K562 (cell line): ENCODE measurements at regions not wholly inside any gene's neighbourhood (a gene's known extent, or its start where the extent isn't known, plus 50 kb on each side); places are given as distances from the start of the nearest gene placed in this dataset.

Source experiments
- ATAC-seq: fragments of 200-7000 bp; cut with Tn5 transposase; 3 replicates; pipeline ENCODE4 v1.9.1; 2020; ENCODE audit warnings: moderate library complexity
- BruUV-seq: library from RNA; stranded (reverse); fragments of 400-500 nt; replicated peaks from 2 replicates; lab custom pipeline; 2021; lab: Mats Ljungman, UMichigan
- CTCF ChIA-PET: fragments of 300-600 bp; formaldehyde crosslinking; extraction: SDS; loops from one replicate; lab custom pipeline; 2021; ENCODE audit warnings: low intra/inter-chr PET ratio; lab: Yijun Ruan, JAX
- POLR2A ChIA-PET: fragments of 300-600, 350-650 bp; sonication (Branson Sonifier 250); formaldehyde crosslinking; extraction: SDS; loops from one replicate; lab custom pipeline; 2021; ENCODE audit warnings: antibody characterized with exemption, inconsistent platforms; lab: Yijun Ruan, JAX
- DNase-seq, 4 experiments: peaks; one replicate each; pipeline versions ENCODE4 v3.0.0 to v3.0.0-alpha.2; 2011 to 2018; ENCODE audit warnings: low spot score in 3 of 4, mixed read lengths in 3 of 4; ENCODE audit errors: extremely low read depth in 1 of 4
- FAIRE-seq: peaks from 2 replicates; lab custom pipeline; 2011; peaks lifted over from hg19 to GRCh38; lab: Jason Lieb, UNC
- H2AFZ ChIP-seq: 2 replicates; pipeline ENCODE4 v1.6.0; 2011; ENCODE audit warnings: low read depth, low read length, control low read depth, inconsistent platforms
- H3K27ac ChIP-seq: fragments of 200-600 bp; 3 replicates; pipeline ENCODE4 v1.8.0; 2011; ENCODE audit warnings: low read depth, mild to moderate bottlenecking, control low read depth, inconsistent platforms, low read length, moderate library complexity, mixed read lengths; ENCODE audit errors: extremely low read depth
- H3K27me3 ChIP-seq, 2 experiments: fragments of 300-600 bp in 1 of 2; 2 replicates in 1 of 2; 3 replicates in 1 of 2; pipeline versions ENCODE4 v1.6.0 to v1.8.0; 2011; ENCODE audit warnings: inconsistent platforms in 2 of 2, low read length in 2 of 2, mild to moderate bottlenecking in 1 of 2, mixed read lengths in 1 of 2, moderate library complexity in 1 of 2; ENCODE audit not compliant: control insufficient read depth in 2 of 2, insufficient read depth in 2 of 2
- H3K36me3 ChIP-seq: fragments of 300-600 bp; 3 replicates; pipeline ENCODE4 v1.8.0; 2011; ENCODE audit warnings: mild to moderate bottlenecking, low read length, inconsistent platforms; ENCODE audit not compliant: control insufficient read depth, insufficient read depth
- H3K4me1 ChIP-seq, 2 experiments: fragments of 200-600 bp in 1 of 2; replicated peaks in 1 of 2; 2 replicates in 1 of 2; 3 replicates in 1 of 2; pipeline versions ENCODE4 v1.5.1 to v1.8.0; 2011; ENCODE audit warnings: inconsistent platforms in 2 of 2, low read length in 2 of 2, mild to moderate bottlenecking in 1 of 2, mixed read lengths in 1 of 2, moderate library complexity in 1 of 2; ENCODE audit not compliant: control insufficient read depth in 2 of 2, insufficient read depth in 2 of 2
- H3K4me2 ChIP-seq: 2 replicates; pipeline ENCODE4 v1.6.1; 2011; ENCODE audit warnings: low read length, control low read depth, inconsistent platforms, mixed read lengths; ENCODE audit not compliant: insufficient read depth
- H3K4me3 ChIP-seq: fragments of 200-600 bp; sonication (generic), shearing (Covaris generic); 2 replicates; pipeline ENCODE4 v1.5.1; 2016; ENCODE audit warnings: control low read depth, inconsistent platforms
- H3K79me2 ChIP-seq: fragments of 200-600 bp; 3 replicates; pipeline ENCODE4 v1.8.0; 2011; ENCODE audit warnings: low read length, inconsistent platforms; ENCODE audit not compliant: control insufficient read depth, insufficient read depth
- H3K9ac ChIP-seq, 2 experiments: 2 replicates each; pipeline versions ENCODE4 v1.6.0 to v1.6.1; 2011; ENCODE audit warnings: low read depth in 2 of 2, low read length in 2 of 2, control low read depth in 1 of 2, inconsistent platforms in 1 of 2, mild to moderate bottlenecking in 1 of 2, mixed read lengths in 1 of 2; ENCODE audit not compliant: insufficient read depth in 1 of 2
- H3K9me1 ChIP-seq: one replicate; pipeline ENCODE4 v1.6.0; 2011; ENCODE audit warnings: inconsistent platforms, mild to moderate bottlenecking, low read length, moderate library complexity; ENCODE audit not compliant: control insufficient read depth, insufficient read depth
- H3K9me3 ChIP-seq: replicated peaks from 2 replicates; pipeline ENCODE4 v1.5.1; 2011; ENCODE audit warnings: low read depth, low read length, inconsistent platforms; ENCODE audit not compliant: control insufficient read depth, insufficient read depth
- H4K20me1 ChIP-seq: replicated peaks from 2 replicates; pipeline ENCODE4 v1.6.1; 2011; ENCODE audit warnings: low read length, inconsistent platforms, mixed read lengths; ENCODE audit not compliant: control insufficient read depth, insufficient read depth
- BRD9 ChIP-seq: fragments of 450-650 bp; IDR thresholded peaks from 2 replicates; pipeline ENCODE4 v1.6.1; 2018; ENCODE audit warnings: low read depth; ENCODE audit not compliant: partially characterized antibody
- CREM ChIP-seq: IDR thresholded peaks from 2 replicates; pipeline ENCODE4 v1.6.1; 2014; ENCODE audit warnings: antibody characterized with exemption, low read depth
- ELF2 ChIP-seq: fragments of 250-450 bp; sonication (Bioruptor Pico); IDR thresholded peaks from 2 replicates; pipeline ENCODE4 v1.5.0; 2021; ENCODE audit warnings: mild to moderate bottlenecking
- FOXA3 ChIP-seq, 2 experiments: fragments of 450-650 bp in 1 of 2; sonication (generic) in 1 of 2; formaldehyde crosslinking; IDR thresholded peaks in 1 of 2; conservative IDR thresholded peaks in 1 of 2; 2 replicates each; pipeline versions ENCODE4 v1.4.0 to v1.8.0; 2020 to 2022; ENCODE audit warnings: mild to moderate bottlenecking in 2 of 2, missing genetic modification reagents in 1 of 2
- HMG20B ChIP-seq: fragments of 250-450 bp; sonication (Bioruptor Pico); IDR thresholded peaks from 2 replicates; pipeline ENCODE4 v1.5.0; 2021; ENCODE audit warnings: mild to moderate bottlenecking
- MAFF ChIP-seq: IDR thresholded peaks from 2 replicates; pipeline ENCODE4 v1.6.1; 2012; ENCODE audit warnings: low read length, improper control_type of control experiment
- MAFK ChIP-seq: IDR thresholded peaks from 2 replicates; pipeline ENCODE4 v1.6.1; 2011; ENCODE audit warnings: low read length, improper control_type of control experiment
- MEIS2 ChIP-seq: fragments of 450-650 bp; IDR thresholded peaks from 2 replicates; pipeline ENCODE4 v1.6.1; 2014; ENCODE audit warnings: mild to moderate bottlenecking; ENCODE audit not compliant: partially characterized antibody
- PURB ChIP-seq: sonication (generic); formaldehyde crosslinking; IDR thresholded peaks from 2 replicates; pipeline ENCODE4 v1.9.0; 2021; ENCODE audit warnings: low read depth, mild to moderate bottlenecking, missing genetic modification reagents
- STAG1 ChIP-seq: sonication (generic); formaldehyde crosslinking; IDR thresholded peaks from 2 replicates; pipeline ENCODE4 v1.5.0; 2020; ENCODE audit warnings: missing genetic modification reagents, borderline replicate concordance
- TAL1 ChIP-seq: fragments of 450-650 bp; IDR thresholded peaks from 2 replicates; pipeline ENCODE4 v1.6.1; 2016; ENCODE audit warnings: mild to moderate bottlenecking
- ZNF384 ChIP-seq: IDR thresholded peaks from 2 replicates; pipeline ENCODE4 v1.6.1; 2012; ENCODE audit warnings: low read depth, low read length, improper control_type of control experiment
- ZNF589 ChIP-seq: fragments of 200-800 bp; sonication (Bioruptor generic); IDR thresholded peaks from 2 replicates; pipeline ENCODE4 v1.6.1; 2016; ENCODE audit warnings: low read depth, missing genetic modification characterization, missing compliant biosample characterization
- ZNF830 ChIP-seq: fragments of 250-450 bp; sonication (Bioruptor Pico); IDR thresholded peaks from 2 replicates; pipeline ENCODE4 v1.5.0; 2021; ENCODE audit warnings: mild to moderate bottlenecking
- ZSCAN29 ChIP-seq: fragments of 450-650 bp; IDR thresholded peaks from 2 replicates; pipeline ENCODE4 v1.6.1; 2017
- ZSCAN32 ChIP-seq: fragments of 450-650 bp; formaldehyde crosslinking; IDR thresholded peaks from 2 replicates; pipeline ENCODE4 v1.4.0; 2020; ENCODE audit warnings: mild to moderate bottlenecking, moderate library complexity
- WGBS: fragments of 100-300 bp; shearing (Covaris generic); methylation state at CpG from one replicate; pipeline ENCODE4 v1.1.6; 2016; ENCODE audit warnings: low coverage, mixed read lengths; ENCODE audit not compliant: insufficient coverage; ENCODE audit errors: missing lambda C conversion rate; 5-methylcytosine and 5-hydroxymethylcytosine counted together
- in situ Hi-C: fragments of 300-500 bp; cut with MboI; formaldehyde crosslinking; loops from 4 replicates; pipeline ENCODE4 v1.15.0; 2018; ENCODE audit warnings: inconsistent platforms, mixed read lengths
- intact Hi-C: fragments of 100-400 bp; cut with micrococcal nuclease; formaldehyde crosslinking; loops from 2 replicates; pipeline ENCODE4 v1.14.2; 2022
- TF ChIP-seq, protein P1 (sequence below): fragments of 450-650 bp; conservative IDR thresholded peaks from 2 replicates; pipeline ENCODE4 v1.6.1; 2016; ENCODE audit warnings: missing genetic modification characterization, low read depth, mild to moderate bottlenecking, missing compliant biosample characterization, moderate library complexity
- TF ChIP-seq, protein P2 (sequence below): fragments of 450-650 bp; formaldehyde crosslinking; IDR thresholded peaks from 2 replicates; pipeline ENCODE4 v1.4.0; 2020; ENCODE audit warnings: mild to moderate bottlenecking, mixed read lengths
- TF ChIP-seq, protein P3 (sequence below): sonication (generic); formaldehyde crosslinking; IDR thresholded peaks from 2 replicates; pipeline ENCODE4 v1.5.0; 2020; ENCODE audit warnings: missing genetic modification reagents
- TF ChIP-seq, protein P4 (sequence below): fragments of 250-450 bp; sonication (Bioruptor Pico); IDR thresholded peaks from 2 replicates; pipeline ENCODE4 v1.9.0; 2021; ENCODE audit warnings: mild to moderate bottlenecking

DNA sequence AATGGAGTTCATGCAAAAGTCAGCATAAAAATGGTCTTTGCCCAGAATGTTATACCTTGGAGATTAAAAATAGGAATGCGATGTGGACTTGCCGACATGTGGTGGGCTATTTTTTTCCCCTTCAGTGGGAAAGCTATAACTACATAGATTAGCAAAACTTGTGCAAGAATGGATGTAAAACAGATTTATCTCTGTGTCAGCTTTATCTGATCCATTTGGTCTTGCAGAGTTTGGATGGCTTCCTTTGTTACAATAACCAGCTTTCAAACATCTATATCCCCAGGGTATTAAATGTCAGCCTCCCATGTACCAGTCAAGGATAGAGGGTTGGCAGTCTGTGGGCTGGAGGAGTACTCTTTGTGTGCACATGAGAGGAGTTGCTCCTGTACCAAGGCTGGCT, 284.9 kb downstream of the TMEM38B start (continued):
- TF ChIP-seq, protein P1, sequence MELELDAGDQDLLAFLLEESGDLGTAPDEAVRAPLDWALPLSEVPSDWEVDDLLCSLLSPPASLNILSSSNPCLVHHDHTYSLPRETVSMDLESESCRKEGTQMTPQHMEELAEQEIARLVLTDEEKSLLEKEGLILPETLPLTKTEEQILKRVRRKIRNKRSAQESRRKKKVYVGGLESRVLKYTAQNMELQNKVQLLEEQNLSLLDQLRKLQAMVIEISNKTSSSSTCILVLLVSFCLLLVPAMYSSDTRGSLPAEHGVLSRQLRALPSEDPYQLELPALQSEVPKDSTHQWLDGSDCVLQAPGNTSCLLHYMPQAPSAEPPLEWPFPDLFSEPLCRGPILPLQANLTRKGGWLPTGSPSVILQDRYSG = no peak
- TF ChIP-seq MAFF = no peak
- TF ChIP-seq STAG1 (CRISPR knock-in tag) = no peak
- no peak for TF ChIP-seq TAL1
- TF ChIP-seq, protein P2, sequence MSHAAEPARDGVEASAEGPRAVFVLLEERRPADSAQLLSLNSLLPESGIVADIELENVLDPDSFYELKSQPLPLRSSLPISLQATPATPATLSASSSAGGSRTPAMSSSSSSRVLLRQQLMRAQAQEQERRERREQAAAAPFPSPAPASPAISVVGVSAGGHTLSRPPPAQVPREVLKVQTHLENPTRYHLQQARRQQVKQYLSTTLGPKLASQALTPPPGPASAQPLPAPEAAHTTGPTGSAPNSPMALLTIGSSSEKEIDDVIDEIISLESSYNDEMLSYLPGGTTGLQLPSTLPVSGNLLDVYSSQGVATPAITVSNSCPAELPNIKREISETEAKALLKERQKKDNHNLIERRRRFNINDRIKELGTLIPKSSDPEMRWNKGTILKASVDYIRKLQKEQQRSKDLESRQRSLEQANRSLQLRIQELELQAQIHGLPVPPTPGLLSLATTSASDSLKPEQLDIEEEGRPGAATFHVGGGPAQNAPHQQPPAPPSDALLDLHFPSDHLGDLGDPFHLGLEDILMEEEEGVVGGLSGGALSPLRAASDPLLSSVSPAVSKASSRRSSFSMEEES (CRISPR knock-in tag) = no peak

DNA sequence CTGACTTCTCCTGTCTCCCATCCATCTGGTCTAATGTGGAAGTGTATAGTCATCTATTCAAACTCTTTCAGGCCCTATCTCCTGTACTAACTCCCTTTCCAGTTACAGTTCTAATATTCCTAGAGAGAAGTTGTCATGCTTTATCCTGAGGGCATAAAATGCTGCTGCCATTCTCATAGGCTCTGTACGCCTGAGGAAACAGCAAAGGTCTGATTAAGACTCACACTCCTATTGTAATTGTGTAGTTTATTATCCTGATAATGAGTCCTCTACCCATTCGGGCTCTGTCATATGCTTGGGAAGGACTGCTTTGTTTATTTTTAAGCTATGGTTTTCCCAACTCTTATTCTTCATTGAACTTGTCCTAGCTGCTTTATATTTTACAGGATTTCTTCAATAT, 290.4 kb downstream of the TMEM38B start:
- Histone ChIP-seq H4K20me1 (no peaks in the 10 kb centered on the region), H3K4me3 (no peak overlapping the region), H3K27me3 (no peaks in the 10 kb centered on the region), H2AFZ (no peak overlapping the region), H3K79me2 (no peaks in the 10 kb centered on the region), H3K9me1 (no peaks in the 10 kb centered on the region), H3K4me1 (no peaks in the 10 kb centered on the region), H3K9ac (no peak overlapping the region), H3K4me2 (no peak overlapping the region), H3K9me3 (no peaks in the 10 kb centered on the region), H3K36me3 (no peaks in the 10 kb centered on the region), H3K27ac (no peak overlapping the region)
- no peak for ATAC-seq
- DNase-seq = no peak
- 0% methylated on average over 2 of the region's 2 CpGs for WGBS
- ChIA-PET CTCF (no interaction called here), POLR2A (interaction anchor here (0.6 kb wide), 1 partner anchor 393 kb away, joined by 3 read pairs; no protein-coding TSS in a partner anchor)
- in situ Hi-C loops = no loop called here
- intact Hi-C loops = no loop called here
- no TSS peak for BruUV-seq
- FAIRE-seq = no peak
- TF ChIP-seq ZNF384 = no peak
- TF ChIP-seq ELF2 (CRISPR knock-in tag) = no peak
- TF ChIP-seq ZNF589 (CRISPR knock-in tag) = no peak
- TF ChIP-seq ZSCAN32 (CRISPR knock-in tag) = no peak
- TF ChIP-seq, protein P3, sequence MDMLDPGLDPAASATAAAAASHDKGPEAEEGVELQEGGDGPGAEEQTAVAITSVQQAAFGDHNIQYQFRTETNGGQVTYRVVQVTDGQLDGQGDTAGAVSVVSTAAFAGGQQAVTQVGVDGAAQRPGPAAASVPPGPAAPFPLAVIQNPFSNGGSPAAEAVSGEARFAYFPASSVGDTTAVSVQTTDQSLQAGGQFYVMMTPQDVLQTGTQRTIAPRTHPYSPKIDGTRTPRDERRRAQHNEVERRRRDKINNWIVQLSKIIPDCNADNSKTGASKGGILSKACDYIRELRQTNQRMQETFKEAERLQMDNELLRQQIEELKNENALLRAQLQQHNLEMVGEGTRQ (CRISPR knock-in tag) = no peak
- TF ChIP-seq ZSCAN29 = no peak
- TF ChIP-seq MEIS2 = no peak
- TF ChIP-seq FOXA3 (CRISPR knock-in tag; conservative IDR thresholded peaks at IDR 0.05 in 1 of 2, IDR thresholded peaks at IDR 0.05 in 1 of 2) = no peak
- TF ChIP-seq ZNF830 = no peak
- TF ChIP-seq MAFK = no peak
- no peak for TF ChIP-seq HMG20B (CRISPR knock-in tag)
- TF ChIP-seq, protein P4, sequence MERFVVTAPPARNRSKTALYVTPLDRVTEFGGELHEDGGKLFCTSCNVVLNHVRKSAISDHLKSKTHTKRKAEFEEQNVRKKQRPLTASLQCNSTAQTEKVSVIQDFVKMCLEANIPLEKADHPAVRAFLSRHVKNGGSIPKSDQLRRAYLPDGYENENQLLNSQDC (CRISPR knock-in tag) = no peak
- no peak for TF ChIP-seq BRD9
- no peak for TF ChIP-seq PURB (CRISPR knock-in tag)
- no peak for TF ChIP-seq CREM
